ENCODE measurements at regions not wholly inside any gene's neighbourhood (a gene's known extent, or its start where the extent isn't known, plus 50 kb on each side); places are given as distances from the start of the nearest gene placed in this dataset.

GRCh38 chr6:41451515-41452163 is 94.5 kb upstream of the FOXP4 start:
- Histone ChIP-seq H3K14ac (replicated peaks; ENCODE audit: low read depth, low read length) (no peak overlapping the region), H3K27me3 (ENCODE audit: control insufficient read depth, insufficient read depth, low read length) (peaks cover 51% of the 10 kb centered on the region), H2BK5ac (ENCODE audit: low read depth, low read length, poor library complexity, severe bottlenecking) (no peak overlapping the region), H3K56ac (ENCODE audit: extremely low read depth, insufficient read depth, low read length) (no peak overlapping the region), H2BK15ac (ENCODE audit: low read depth, low read length) (no peak overlapping the region), H2BK20ac (ENCODE audit: low read depth, low read length) (no peak overlapping the region), H3K4me2 (ENCODE audit: low read depth, low read length) (no peak overlapping the region), H3K23ac (ENCODE audit: low read depth, low read length) (no peak overlapping the region), H2AK5ac (ENCODE audit: low read depth, low read length) (no peak overlapping the region), H3K9me3 (ENCODE audit: control insufficient read depth, insufficient read depth, low read length) (no peaks in the 10 kb centered on the region), H3K9me1 (ENCODE audit: insufficient read depth, low read length) (peaks cover 5% of the 10 kb centered on the region), H3K36me3 (ENCODE audit: control insufficient read depth, insufficient read depth, low read length) (no peaks in the 10 kb centered on the region), H4K8ac (ENCODE audit: low read depth in 2 of 2, low read length in 2 of 2) (no peak overlapping the region), H2AFZ (replicated peaks; ENCODE audit: low read length, poor library complexity) (peak overlapping the region; percentile 23), H4K5ac (ENCODE audit: low read depth, low read length) (no peak overlapping the region), H4K91ac (ENCODE audit: insufficient read depth, low read depth, low read length) (no peak overlapping the region), H4K20me1 (ENCODE audit: insufficient read depth, low read length) (no peaks in the 10 kb centered on the region), H3K9ac (ENCODE audit: low read depth, low read length) (no peak overlapping the region), H3K27ac (ENCODE audit: insufficient read depth, low read length) (no peak overlapping the region), H3K4ac (ENCODE audit: low read depth, low read length) (no peak overlapping the region), H3K79me1 (ENCODE audit: low read depth in 1 of 2, low read length in 2 of 2) (no peaks in the 10 kb centered on the region), H2AK9ac (replicated peaks; ENCODE audit: low read depth, low read length, poor library complexity) (no peak overlapping the region), H3K4me3 (ENCODE audit: insufficient read depth, low read depth, low read length) (no peak overlapping the region), H3K18ac (ENCODE audit: low read depth, low read length) (no peak overlapping the region), H3K4me1 (ENCODE audit: control insufficient read depth, insufficient read depth, low read length) (peaks cover 6% of the 10 kb centered on the region), H2BK120ac (ENCODE audit: low read depth, low read length) (no peak overlapping the region)
- ChIA-PET CTCF (interaction anchor here (0.8 kb wide), 1 partner anchor 131 kb away, joined by 4 read pairs; no protein-coding TSS in a partner anchor), POLR2A (ENCODE audit: unreplicated experiment) (no interaction called here)
- DNase-seq (peak; percentile 59), ATAC-seq (ENCODE audit: low read depth) (peak; percentile 61)
- 39% methylated on average over 17 of the region's 22 CpGs; no CpG with 5 or more reads in 1 of the 2 experiments for WGBS, 2 experiments (ENCODE audit: extremely low coverage in 2 of 2, insufficient read length in 1 of 2)
- dilution Hi-C loops (cut with HindIII; ENCODE audit: low sequenced_read_pairs, unreplicated experiment): no loop called here
- in situ Hi-C loops (cut with MboI; ENCODE audit: low sequenced_read_pairs): no loop called here
- intact Hi-C loops (cut with micrococcal nuclease): no loop called here
- no TSS peak for BruUV-seq (replicated peaks)
- TF ChIP-seq RFX5 (IDR thresholded peaks at IDR 0.05; ENCODE audit: low read depth, low read length) (no peak), CEBPB (IDR thresholded peaks at IDR 0.05; ENCODE audit: low read depth, low read length) (no peak), FOS (IDR thresholded peaks at IDR 0.05; ENCODE audit: low read depth, low read length) (no peak), MAZ (IDR thresholded peaks at IDR 0.05; ENCODE audit: borderline replicate concordance, low read depth, low read length) (no peak), BHLHE40 (IDR thresholded peaks at IDR 0.05; ENCODE audit: low read depth, low read length) (no peak), CTCF (conservative IDR thresholded peaks at IDR 0.05; ENCODE audit: low read depth, low read length) (no peak), ELK1 (IDR thresholded peaks at IDR 0.05; ENCODE audit: borderline replicate concordance, low read depth, low read length) (no peak), NFE2L2 (IDR thresholded peaks at IDR 0.05; ENCODE audit: low read depth, low read length) (no peak), RAD21 (IDR thresholded peaks at IDR 0.05; ENCODE audit: low read length) (no peak)

Data from IMR-90 (cell line).